HG03280 (cell line): ENCODE measurements at regions not wholly inside any gene's neighbourhood (a gene's known extent, or its start where the extent isn't known, plus 50 kb on each side); places are given as distances from the start of the nearest gene placed in this dataset.

Experiments
- ATAC-seq: cut with Tn5 transposase; IDR thresholded peaks from one replicate; pipeline ENCODE4 v1.9.1; 2021; ENCODE audit warnings: mild to moderate bottlenecking, moderate library complexity; ENCODE audit not compliant: unreplicated experiment

DNA sequence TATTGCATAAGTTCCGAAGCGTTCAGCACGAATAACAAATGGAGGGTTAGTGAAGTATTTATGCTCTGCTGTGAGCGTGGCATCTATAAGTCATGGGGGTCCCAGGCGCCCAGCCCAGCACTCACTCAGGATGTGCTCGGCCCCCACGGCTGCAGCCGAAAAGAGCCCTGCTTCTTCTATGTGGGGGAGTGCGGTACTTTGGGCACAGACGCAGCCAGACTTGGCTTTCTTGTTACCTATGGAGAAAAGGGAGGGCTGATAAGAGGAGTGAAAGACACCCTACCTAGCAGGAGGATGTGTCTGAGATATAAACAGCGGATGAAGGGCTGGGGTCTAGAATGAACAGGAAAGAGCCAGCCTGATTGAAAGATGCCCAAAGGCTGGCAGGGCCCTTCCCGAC, 51.4 kb downstream of the MRPL36 start:
- no peak for ATAC-seq

DNA sequence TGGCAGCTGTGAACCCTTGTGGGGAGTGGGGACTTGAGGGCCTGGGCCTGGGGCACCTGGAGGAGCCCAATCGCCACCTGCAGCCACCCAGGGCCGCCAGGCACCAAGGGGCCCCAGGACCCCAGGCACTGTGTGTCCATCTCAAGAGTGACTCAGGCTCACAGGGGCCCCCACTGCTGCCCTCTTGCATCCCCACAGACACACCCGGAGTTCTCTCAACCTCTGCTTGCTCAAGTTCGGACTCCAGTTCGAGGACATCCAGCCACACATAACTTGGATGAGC, 51.9 kb downstream of the MRPL36 start:
- ATAC-seq: no peak

DNA sequence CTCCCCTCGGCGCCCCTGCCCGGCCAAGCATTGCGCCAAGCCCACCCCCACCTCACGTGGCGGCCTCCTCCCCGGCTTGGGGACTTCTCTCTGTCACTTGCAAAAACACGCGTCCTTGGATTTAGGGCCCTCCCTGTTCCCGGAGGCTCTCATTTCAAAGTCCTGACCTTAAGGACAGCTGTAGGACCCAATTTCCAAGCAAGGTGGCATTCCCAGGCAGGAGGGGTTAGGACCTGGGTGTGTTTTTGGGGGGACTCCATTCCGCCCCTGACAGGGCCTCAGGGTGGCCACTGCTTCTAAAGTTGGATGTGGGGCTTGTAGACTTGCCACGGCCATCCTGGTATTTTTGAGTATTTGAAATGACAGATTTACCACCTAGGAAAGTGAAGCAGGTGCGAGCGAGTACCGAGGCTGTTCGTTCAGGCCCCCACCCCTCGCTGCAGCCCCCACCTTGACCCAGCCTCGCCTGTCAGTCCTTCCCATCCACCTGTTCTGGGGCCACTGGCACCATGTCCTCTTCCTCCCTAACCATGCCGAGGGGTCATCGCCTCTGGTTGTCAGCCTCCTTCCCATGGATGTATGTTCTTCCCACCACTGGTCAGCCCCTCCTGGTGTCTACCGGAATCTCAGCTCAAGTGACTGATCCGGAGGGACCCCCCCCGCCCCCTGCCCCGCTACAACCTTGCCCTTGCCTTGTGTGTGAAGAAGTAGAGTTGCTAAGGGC, 52.4 kb downstream of the MRPL36 start:
- no peak for ATAC-seq

DNA sequence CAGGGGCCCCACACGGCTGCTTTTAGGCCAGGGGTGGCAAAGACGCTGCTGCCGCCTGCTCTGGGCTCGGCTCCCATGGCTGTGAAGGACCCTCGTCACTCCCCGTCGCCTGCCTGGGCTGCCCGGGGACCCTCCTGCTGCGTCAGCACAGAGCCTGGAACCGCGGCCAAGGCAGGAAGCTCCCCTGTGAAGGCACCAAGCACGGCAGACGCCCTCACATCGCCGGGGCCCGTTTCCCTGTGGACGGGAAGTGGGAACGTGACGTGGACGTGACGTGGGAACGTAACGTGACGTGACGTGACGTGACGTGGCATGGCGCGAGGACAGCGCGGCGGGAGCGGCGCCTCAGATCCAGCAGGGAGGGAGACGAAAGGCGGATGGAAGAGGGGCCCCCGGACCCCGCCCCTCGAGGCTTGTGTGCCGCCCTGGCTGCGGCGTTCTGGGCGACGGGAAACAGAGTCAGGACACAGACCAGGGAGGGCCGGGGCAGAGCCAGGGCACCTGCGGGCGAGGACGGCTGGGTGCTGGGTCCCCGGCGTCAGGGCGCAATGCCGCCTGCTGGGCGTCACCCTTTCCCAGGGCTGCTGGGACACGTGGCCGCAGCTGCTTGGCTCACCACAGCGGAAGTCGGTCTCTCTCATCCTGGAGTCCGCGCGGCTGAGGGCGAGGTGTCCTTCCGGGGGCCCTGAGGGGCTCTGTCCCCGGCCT, 53.1 kb downstream of the MRPL36 start:
- no peak for ATAC-seq

DNA sequence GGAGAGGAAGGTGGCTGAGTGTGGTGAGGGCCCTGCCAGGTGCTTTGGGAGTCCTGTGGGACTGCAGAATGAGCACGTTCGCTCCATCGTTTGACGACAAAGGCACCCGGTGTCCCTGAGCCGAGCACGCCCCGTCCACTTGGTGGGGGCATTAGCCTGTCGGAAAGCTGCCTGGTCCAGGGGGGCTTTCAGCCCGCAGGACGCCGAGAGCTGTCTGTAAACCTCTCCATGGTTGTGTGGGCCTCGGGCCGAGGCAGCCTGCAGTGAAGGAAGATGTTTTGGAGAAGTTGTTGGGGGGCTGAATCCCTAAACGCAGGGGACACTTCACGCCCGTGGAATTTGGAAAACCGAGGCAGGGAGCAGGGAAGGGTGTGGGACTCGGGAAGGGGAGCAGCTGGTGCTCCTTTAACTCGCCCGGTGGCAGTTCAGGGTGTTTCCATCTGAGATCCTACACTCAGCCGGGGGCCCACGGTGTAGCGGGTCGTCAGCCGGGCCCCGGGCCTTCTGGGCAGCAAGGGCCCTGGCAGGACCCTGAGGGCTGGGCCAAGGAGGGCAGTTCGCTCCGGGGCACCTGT, 53.8 kb downstream of the MRPL36 start:
- ATAC-seq: no peak

DNA sequence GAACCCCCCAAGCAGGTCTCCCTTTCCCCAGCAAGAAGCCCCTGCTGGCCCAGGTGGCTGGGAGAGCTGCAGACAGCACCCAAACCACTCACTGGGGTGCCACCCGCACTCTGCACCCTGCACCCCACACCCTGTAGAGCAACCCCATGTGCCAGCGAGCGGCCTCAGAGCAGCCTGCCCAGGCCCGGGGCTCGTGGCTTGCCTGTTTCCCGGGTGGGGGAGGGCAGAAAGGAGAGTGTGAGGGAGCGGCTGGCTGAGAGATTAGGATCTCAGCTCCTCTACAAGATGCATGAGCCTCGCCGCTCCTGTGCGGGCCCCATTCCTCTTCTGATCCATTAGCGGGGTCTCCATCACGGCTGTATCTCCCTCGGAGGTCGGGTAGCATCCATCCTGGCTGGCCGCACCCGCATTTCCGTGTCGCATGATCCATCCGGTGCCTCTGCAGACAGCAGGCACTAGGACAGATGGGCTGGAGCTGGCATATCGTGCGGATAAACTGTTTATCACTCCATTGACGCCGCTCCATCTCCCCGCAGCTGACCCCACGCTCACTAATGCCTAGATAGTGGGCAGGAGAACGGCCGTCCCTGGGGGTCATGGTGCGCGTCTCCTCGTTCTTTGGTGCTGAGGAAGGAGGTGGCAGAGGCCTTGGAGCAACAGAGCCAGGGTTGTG, 54.4 kb downstream of the MRPL36 start:
- ATAC-seq: no peak

DNA sequence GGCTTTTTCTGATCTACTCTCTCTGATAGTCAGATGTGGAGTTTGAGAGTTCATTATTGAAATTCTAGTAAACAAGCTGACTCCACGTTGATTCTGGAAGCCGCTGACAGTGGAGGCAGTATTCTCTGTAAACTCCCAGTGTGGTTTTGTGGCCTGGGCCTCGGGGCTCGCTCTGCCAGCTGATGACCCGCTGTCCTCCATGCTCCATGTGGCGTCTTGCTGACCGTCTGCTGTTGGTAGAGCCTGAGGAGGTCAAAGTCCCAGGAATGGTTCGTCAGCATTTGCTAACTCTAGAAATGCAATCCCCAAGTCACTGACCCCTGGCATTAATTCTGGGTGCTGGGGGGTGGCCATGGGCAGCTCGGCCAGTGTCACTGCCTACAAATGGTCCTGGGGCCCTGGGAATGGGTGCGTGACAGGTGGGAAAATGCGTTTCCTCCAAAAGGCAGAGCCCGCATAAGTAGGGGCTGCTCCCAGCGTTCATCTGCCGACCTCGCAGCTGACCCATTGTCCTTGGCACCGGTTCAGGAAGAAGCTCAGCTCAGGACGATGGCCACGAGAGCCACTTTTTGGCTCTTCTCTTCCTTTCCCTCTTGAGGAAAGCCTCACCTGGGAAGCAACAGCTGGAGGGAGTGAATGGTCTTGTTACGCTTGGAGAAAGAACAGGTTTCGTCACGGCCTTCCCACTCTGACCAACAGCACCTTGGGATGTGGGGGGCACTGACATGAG, 55.1 kb downstream of the MRPL36 start:
- ATAC-seq: no peak

DNA sequence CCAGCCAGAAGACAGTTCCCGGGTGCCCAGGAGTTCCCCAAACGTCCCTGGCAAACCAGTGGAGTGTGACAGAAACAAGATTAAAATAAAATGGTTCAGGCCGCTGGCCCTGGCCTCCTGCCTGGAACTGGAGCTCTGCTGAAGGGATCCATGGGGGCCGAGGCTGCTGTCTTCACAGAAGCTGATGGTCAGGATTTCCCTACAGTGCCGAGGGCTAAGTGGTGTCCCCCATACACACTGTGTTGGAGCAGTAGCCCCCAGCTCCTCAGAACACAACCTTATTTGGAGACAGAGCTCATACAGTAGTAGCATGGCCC, 55.9 kb downstream of the MRPL36 start:
- no peak for ATAC-seq

DNA sequence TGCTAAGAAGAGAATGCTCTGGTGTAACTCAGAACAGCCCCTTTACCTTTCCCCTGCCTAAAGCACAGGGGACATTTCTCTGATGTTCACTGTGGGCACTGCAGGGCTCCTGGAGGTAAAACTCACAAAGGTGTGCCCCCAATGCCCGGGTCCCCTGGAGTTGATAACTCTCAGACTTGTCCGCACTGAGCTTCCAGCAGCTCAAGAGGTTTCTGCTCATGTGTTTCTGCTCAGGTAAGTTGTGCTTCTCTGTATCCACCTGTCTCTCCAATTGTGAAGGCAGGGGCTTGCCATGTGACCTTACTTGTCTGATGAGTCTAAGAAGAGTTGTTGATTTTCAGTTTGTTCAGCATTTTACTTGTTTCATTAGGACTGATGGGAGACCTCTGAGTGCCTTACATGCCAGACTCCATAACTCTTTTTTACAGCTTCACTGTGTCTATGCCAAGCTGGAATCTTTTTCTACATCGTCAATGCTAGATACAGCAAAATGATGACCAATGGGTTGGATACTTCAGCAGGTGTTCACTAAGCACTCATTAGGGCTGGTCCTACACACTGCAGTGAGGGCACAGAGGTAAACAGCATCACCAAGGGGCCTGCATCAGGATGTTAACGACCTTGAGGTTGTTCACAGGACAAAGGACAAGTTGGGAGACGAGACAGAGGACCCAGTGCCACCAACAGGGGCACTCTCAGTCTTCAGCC, 56.4 kb downstream of the MRPL36 start:
- ATAC-seq: no peak

DNA sequence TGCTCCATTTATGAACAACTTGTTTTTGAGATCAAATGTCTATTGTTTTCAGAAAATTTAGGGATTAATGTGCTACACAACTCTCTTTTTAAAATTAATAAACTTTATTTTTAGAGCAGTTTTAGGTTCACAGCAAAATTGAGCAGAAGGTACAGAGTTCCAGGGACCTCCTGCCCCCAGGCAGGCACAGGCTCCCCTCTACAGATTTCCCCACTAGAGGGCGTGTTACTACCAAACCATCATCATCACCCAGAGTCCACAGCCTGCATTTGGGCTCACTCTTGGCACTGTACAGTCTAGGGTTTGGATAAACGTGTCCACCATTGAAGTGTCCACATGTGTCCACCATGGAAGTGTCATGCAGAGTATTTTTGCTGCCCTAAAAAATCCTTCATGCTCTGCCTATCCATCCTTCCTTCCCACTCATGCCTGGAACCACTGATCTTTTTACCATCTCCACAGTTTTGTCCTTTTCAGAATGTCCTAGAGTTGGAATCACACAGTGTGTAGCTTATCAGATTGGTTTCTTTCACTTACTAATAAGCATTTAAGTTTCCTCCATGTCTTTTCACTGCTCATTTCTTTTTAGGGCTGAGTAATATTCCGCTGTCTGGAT, 61.7 kb downstream of the MRPL36 start:
- ATAC-seq: peak; percentile 69

DNA sequence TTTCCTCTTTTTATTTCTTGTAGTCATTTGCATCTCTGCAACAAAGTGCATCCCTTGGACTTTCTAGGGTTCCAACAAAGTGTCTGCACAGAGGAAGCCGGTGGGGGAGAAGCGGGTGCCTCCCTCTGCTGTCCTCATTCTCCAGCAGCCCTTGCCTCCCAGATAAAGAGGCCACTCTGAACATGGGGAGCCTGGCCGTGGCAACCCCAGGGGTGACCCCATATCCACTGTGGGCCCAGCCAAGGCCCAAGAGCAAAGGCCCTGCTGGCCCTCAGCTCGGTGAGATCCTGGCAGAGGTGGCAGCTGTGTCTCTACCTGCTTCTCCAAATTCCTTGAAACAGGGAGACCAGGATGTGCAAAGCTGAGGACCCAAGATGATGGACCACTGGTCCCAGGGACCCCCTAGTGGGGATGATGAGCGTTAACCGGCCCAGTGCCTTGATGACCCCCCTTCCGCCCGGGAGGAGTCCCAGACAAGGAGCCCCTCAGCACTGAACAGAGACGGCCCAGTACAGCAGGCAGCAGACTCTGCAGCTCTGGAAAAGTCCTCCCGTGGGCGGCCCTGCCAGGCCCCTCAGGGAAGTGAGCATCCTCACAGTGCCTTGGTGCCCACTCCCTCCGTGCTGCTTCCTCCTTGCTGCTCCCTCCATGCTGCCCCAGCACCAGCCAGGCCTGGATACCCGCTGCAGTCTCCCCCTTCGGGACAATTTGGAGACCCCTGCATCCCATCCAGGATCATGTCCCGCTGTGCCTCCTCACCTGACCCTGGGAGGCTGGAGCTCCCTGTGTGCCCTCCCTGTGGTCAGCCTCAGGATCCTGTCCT, 62.5 kb downstream of the MRPL36 start:
- no peak for ATAC-seq

DNA sequence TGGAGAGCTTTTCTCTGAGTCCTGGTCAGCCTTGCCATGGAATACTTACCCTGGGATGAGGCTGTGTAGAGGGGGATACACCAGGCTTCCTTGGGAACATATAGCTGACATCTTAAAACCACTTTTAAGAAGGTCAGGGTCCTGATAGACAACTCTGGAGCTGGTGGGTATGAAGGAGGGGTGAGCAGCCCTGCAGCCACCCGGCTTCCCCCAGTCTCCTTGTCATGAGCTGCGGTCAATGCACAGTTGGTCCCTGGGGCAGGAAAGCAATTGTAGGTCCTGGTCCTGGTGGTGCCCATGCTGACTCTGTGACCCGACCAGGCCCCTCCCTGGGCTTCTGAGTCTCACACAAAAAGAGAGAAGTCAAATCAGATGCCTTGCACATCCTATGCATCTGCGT, 63.6 kb downstream of the MRPL36 start:
- ATAC-seq: no peak

DNA sequence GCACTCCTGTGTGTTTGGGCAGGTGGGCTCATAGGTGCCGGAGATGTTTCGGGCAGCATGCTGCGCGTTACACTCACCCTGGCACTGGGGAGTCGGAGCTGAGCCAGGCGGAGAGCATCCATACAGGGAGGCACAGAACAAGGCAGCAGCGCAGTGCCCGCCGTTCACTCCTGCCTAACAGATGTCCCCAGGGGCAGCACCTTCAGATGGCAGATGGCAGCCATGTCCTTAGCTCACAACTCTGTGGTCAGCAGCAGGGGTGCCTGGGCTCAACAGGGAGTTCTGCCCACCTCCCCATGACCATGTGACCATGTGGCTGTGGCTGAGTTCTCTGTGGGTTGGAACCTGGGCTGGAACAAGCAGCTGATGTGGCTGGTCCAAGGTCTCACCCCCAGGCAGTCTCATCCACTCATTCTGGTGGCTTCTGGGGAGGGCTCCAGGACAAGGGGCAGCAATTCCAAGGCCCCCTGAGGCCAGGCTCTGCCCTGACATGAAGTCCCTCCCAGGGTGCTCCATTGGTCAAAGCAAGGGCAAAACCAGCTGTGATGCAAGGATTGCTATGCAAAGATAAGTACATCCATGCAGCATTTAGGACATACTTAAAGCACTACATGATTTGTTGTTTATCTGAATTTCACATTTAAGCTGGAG, 64.2 kb downstream of the MRPL36 start:
- ATAC-seq: no peak

DNA sequence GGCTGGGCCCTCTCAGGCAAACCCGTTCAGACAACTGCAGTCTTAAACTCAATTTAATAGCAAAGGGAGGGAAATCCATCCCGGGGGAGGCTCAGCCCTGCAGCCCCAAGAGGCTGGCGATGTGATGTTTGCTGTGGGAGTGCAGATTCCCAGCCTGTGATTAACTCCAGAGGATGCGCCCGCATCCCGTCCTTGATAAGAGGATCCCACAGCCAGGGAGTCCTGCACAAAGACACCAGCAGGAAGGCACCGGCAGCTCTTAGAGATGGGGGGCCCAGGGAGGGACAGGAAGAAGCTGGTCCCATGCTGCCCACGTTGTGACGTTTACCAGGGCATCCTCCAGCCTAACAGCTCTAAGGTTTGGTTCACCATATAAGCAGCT, 64.7 kb downstream of the MRPL36 start:
- ATAC-seq: no peak

DNA sequence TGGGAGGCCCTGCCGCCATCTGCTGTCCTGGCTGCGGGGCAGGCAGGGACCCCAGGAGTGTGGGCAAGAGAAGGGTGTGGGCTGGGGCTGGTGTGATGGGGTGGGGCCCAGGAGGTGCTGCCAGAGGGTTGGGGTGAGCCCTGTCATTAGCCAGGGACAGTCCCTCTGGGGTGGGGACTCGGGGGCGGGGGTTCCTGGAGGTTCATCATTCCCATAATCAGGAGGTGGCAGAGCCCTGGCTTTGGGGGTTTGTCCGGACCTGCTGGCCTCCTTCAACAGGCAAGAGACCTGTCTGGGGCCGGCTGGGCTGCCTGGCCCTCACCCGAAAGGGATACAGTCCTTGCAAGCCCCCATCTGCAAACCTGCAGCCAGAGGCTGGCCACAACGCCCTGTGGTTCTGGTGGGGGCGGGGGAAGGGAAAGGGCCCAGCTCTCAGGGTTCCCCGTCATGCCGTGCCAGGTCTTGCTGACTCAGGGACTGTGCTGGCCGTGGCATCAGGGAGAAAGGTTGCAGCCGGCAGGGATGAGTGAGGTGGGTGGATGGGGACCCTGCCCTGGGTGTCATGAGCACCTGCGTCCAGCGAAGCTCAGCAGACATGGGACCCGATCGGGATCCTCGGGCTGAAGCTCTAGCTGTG, 65.2 kb downstream of the MRPL36 start:
- no peak for ATAC-seq

DNA sequence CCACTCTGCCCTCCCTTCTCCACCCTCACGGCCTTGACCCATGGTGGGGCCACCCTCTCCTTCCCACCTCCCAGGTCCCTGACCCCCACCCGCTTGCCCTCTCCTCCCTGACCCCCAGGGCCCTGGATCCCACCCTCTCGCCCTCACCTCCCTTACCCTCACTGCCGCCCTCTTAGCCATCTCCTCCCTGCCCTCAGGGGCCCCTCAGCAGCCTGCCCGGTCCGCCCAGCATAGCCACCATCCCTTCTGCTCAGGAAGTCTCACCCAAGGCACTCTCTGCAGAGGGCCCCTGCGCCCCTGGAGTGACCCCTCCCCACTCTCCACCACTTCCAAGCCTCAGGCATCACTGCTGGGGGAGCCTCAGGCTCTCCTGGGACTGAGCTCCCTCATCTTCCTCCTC, 66.3 kb downstream of the MRPL36 start:
- no peak for ATAC-seq

DNA sequence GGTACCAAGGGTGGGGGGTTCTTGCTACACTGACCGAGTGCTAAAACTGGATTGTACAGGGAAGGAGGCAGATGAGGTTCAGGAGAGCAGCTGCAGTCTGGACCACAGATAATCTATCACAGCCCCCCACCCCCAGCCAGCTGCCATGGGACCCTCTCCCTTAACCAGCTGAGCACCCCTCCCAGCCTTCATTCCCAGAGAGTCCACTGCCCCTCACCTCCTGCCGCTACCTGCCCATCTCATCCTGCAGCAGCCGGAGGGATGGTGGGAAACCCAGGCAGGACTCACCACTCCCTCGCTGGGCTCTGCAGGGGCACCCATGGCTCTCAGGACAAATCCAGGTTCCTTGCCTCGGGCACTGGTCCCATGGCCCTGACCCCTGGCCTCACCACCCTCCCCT, 66.7 kb downstream of the MRPL36 start:
- ATAC-seq: no peak

DNA sequence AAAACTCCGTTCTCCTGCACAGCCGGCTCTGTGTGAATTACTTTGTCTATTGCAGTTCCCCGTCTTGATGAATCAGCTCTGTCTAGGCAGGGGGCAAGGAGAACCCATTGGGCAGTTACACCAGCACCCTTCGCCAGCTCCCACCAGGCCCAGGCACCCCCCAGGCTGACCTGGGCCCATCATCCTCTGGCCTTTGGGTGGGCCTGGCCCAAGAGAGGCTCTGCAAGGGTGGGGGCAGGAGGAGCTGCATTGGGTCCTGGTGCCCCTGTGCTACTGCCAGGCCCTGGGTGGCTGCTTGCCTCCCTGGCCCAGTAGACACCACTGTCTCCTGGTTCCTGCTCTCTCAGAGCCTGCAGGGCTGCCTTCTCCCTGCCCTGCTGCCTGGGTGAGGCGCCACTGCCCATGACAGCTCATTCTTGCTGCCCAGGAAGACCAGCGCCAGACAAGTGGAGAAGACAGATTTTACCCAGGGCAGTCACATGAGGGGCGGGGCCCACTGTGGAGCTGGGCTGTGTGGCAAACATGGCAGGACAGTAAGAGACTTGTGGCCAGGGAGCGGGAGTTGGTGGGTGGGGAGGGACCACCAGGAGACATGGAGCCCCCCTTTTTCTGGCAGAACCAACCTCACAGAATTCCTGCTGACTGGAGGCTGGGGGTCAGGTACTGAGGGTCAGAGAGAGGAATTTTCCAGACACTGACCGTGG, 67.2 kb downstream of the MRPL36 start:
- no peak for ATAC-seq
